IPS-NIHi7 (cell line): ENCODE measurements at regions not wholly inside any gene's neighbourhood (a gene's known extent, or its start where the extent isn't known, plus 50 kb on each side); places are given as distances from the start of the nearest gene placed in this dataset.
A peak's percentile ranks its signal among the peaks of the same experiment; 100 is the strongest.
"Not testable (repeated sequence)": the region's sequence is repeated elsewhere in the genome, so short reads cannot be mapped to it uniquely, and the experiment has no call there.

ENCODE experiments used
- DNase-seq: peaks from one replicate; pipeline ENCODE4 v3.0.0; 2012; ENCODE audit warnings: mixed read lengths; ENCODE audit errors: extremely low spot score

GRCh38 chrX:109782994-109783700 is 50.1 kb upstream of the ACSL4 start:
- no peak for DNase-seq

DNA sequence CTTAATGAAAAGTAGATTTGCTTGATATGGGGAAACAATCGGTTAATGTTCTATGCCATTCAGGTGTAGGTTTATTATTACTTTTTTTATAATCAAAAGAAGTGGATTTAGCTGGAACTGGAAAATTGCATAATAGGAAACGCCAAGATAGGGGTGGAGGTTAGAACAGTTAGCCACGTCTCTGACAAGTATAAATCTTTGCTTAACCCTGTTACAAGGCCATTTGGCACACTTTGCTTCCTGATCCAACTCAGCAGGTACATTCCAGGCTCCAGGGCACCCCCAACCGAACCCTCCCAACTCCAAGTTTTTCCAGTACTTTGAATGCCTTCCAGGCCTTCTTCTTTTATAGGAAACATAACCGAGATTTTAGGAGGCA is 50.6 kb upstream of the ACSL4 start:
- DNase-seq = no peak

DNA sequence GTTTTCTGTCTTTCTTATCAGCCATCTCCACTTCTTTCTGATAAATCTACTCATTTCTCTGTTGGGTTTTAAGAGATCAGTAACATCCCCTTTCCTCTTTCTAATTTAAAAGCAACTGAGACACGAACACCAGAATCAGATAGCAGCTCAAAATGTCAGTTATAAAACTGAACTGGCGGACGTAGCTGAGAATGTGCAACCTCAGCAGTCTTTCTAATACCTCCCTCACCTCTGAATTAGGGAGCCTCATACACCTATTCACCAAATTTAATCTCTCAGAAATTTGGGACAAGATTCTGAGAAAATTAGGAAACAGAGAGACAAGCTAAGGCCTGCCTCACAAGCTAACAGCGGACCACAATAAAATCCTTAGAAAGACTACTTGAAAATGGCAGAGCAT is 52.0 kb upstream of the ACSL4 start:
- DNase-seq = no peak

GRCh38 chrX:109790511-109790910 is 57.5 kb upstream of the ACSL4 start:
- not testable (repeated sequence) for DNase-seq

GRCh38 chrX:109793191-109793590 is 60.1 kb upstream of the ACSL4 start:
- DNase-seq = no peak

DNA sequence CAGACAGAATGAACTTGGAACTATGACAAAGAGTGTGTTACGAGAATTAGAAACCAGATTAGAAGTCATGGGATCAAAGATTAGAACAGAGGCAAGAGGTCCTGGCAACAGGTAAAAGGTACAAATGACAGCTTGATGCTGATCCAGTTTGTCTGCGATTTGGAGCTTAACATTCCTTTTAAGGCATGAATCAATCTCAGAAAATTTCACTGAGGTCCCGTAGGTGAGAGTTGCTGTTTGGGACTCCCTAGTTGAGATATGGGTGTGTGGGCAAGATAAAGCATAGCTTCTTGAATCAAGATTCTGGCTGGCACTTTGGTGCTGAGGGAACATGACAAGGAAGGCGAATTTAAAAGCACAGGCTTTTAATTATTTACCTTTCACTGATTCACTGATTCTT is 62.6 kb upstream of the ACSL4 start:
- no peak for DNase-seq

DNA sequence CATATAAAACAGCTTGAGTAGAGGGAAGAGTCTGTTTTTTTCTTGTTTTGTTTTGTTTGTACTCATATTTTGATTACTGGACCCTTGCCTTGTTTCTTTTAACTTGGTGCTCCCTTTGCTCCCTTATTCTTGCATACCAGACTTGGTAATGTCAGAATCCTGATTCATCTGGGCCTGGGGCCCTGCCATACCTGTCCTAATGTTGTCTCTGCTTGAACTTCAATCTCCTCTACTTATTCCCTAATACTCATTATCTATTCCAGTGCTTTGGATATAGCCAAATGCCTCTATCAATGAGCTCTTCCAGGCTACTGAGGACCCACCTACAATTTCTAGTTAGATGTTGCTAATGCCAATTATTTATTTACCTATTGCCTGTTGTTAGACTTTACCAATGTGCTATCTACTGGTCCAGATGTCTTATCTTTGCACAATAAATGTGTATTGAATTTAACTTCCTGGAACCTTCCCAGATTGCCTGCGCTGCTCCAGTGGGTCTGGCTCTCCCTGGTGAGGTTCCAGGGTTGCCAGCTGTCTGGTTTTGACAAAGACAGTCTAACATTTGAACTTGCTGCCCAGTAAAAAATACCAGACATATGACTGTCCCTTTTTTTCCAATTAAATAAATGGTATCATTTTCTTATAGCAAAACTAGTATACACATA is 64.4 kb upstream of the ACSL4 start:
- no peak for DNase-seq

DNA sequence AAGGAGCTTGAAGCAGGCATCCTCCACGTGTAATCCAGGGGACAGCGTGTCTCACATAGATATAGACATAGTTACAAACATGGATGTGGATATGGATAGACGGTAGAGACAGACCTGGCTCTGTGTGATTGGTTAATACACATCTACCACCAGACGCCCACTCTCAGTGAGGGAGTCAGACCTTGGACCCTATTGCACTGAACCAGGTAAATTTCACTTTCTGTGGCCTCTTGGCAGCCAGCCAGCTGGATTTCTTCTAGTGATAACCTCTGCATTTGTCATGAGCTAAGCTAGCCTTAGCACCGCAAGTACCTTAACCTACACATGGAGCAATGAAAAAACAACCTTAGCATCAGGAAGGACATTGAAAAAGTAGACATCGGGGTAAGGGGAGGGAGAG is 79.2 kb upstream of the ACSL4 start:
- no peak for DNase-seq

DNA sequence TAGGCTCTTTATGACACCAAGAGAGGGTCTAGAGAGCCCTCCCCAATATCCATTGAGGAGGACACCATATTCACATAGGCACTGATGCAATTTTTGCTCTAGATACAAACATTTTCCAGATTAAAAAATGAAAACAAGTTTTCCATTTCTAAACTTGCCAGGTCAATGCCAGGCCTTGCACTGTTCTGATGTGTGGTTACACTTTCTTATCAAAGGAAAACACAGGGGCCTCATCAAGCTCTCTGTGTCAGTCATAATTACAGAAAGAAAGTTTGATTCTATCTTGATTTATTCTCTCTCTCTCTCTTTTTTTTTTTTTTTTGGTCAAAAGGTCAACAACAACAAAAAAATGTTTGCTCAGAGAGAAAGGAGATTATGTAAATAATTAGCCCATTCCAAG is 80.2 kb upstream of the ACSL4 start:
- DNase-seq = no peak

GRCh38 chrX:109818976-109819375 is 85.9 kb upstream of the ACSL4 start:
- DNase-seq = no peak

DNA sequence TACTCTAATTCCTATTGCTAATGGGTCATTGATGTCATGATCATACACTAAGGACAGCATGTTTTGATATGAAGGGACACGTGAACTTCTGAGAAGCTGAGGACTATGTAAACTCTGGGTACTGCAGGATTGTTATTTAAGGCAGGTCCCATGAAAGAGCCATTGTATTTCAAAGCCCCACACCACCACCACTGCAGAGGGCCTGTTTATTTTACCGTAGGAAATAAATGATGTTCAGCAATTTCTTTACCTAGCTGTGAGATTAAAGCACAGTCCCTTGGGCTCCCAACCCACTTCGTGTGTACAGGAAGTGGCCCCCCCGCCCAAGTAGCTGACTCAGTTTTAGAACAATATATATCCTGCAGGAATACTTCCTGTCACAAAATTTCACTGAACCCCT is 89.8 kb upstream of the ACSL4 start:
- no peak for DNase-seq

DNA sequence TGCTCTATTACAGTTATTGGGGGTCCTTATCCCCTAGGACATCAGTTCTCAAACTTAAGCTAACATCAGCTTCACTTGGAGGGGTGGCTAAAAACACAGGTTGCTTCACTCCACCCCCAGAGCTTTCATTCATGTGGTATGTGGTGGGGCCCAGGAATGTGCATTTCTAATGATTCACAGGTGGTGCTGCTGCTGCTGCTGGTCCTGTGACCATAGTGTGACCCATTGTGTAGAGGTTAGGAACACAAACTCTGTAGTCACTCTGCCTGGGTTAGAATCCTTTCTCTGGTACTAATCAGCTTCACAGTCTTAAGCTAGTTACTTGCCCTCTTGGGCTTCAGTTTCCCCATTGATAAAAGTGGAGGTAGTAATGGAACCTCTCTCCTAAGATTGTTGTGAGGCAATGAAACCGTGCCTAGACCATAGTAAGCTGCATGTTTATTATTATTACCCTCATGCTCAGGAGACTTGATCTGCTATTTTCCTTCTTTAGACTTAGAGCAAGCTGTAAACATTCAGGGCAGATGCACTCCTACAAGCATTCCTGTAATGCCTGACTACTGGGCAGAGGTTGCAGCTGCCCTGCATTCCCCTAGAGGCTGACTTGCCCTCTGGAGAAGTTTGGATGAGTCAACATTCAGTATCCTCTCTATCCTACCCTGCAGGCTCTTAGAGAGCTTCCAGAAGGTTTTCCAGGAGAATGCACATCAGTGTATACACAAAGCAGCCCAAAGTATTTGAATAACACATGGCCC is 94.1 kb upstream of the ACSL4 start:
- peak; percentile 47 for DNase-seq

DNA sequence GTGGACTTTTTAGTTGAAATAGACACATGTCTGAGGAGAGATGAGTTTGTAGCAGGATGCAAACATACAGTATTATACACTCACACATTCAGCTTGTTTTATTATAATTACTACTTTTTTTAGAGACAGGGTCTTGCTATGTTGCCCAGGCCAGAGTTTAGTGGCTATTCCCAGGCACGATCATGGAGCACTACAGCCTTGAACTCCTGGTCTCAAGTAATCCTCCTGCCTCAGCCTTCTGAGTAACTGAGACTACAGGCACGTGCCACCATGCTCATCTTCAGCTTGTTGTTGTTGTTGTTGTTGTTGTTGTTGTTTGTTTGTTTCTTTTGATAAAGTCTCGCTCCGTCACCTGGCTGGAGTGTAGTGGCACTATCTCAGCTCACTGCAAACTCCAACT is 94.7 kb upstream of the ACSL4 start:
- DNase-seq = no peak

DNA sequence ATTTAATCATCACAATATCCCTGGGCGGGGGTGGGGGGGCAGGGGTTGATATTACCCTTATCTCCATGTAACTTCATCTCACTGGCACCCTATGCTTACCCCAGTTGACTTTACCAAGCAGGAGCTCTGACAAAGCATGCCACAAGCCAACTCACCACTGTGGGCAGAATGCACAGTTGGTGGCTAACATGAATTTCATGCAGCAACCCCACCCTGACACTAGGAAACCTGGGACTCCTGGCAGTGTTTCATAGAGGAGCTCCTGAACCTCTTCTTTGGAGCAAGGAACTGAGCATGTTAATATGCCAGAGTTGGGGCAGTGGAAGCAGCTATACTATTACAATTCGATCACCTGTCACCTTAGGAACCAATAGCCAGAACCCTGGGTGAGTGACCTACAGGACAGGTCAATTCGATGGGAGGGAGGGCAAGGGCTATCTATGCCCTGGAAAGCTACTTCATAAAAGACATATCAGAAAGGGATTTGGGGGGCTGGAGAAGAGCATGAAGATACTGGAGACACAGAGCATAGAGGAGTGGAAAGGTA is 97.2 kb upstream of the ACSL4 start:
- no peak for DNase-seq

DNA sequence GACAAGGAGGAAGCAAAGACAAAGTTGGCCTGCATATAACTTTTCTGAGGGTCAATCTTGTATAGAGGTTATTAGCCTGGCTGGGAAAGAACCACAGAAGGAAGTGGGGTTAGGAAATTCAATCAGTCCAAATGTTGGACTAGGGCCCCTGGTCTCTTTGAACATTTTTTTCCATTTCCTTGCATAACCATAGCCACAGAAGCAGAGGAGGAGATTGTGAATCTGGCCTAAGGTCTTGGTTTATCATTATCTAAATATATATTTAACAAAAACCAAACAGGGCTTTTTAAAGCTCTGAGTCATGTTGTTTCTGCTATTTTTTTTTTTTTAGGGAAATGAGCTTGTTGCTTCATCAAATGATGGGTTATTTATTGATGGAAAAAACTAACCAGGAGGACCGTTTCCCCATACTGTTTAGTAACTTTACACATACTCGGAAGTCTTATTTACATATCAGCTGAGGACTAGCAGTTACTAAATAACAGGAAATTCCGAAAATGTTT is 97.7 kb upstream of the ACSL4 start:
- DNase-seq = no peak

DNA sequence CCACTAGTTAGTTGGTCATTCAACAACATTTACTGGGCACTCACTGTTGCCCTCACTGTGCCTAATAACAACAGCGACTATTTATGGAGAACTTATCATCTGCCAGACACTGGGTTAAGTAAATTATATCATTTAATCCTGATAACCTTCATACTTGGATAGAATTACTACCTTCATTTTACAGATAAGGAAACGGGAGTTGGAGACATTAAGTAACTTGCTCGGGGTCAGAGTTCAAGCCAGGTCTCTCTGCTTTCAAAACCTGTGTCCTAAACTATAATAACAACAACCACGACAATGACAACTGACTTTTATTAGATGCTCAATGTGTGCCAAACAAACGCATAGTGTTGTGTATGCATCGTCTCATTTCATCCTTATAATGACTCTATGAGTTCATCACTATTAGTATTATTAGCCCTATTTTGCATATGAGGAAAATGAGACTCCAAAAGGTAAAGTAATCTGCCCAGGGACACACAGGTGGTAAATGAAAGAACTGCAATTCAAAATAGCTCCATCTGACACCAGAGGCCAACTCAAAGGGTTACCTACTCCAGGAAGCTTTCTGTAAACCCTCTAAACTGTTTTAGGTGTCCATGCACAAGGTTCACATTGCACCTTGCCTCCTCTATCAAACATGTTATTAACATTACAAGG is 98.4 kb upstream of the ACSL4 start:
- no peak for DNase-seq

DNA sequence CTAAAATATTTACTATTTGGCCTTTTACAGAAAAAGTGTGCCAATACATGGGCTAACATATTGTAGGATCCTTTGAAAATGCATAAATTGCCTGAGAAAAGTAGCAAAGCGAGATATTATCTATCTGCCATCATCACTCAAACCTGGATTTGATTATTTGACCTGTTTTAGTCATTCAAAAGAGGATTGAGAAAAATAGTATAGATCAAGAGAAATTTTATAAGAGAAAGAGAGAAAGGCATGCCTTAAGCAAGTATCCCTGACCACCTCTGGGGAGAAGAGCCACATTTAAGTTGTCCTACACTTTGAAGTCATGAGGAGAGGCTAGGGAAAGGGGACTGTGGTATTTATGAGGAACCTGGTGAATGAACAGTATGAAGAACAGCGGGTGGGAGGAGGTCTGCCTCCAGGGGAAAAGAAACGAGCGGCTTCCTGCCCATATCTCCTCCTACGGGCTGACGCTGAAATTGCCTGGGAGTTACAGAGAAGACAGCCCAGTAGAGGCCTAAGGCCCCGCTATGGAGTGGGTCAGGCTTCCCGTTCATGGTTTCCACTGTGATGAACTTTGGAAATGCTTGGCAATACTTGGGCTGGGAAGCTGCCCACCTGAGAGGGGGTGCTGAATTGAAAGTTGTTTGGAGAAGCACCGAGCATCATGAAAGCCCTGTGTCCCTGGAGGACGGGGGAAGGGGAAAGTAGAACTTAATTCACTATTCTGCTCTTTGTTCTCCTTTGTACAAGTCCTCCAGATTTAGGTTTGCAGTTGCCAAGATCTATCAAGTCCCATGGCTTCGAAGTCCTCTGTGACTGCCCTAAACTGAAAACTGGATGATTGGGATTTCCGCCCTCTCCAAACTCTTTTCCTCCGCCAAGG is 106.9 kb upstream of the ACSL4 start:
- DNase-seq = peak; percentile 78

- DNase-seq = no peak
Observed at GRCh38 chrX:109840585-109840984, 107.5 kb upstream of the ACSL4 start.

DNA sequence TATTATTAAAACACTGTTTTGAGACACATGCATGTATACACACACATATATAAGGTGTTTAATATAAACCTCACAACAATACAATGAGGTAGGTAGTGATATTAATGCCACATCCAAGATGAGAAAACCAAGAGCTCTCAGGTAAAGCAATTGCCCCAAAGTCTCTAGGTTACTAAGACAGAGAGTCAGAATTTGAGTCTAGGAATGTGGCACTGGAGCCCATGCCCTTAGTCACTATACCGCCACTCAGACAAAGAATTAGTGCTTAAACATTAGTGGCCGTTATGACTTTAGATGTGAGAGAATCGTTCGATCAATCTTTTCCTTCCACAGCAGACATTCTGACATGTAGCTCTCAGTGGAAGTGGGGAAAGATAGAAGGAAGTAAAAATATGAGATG is 108.2 kb upstream of the ACSL4 start:
- DNase-seq = no peak

- no peak for DNase-seq
Observed at GRCh38 chrX:109841869-109842579, 109.0 kb upstream of the ACSL4 start.
